ENCODE measurements at regions not wholly inside any gene's neighbourhood (a gene's known extent, or its start where the extent isn't known, plus 50 kb on each side); places are given as distances from the start of the nearest gene placed in this dataset.

DNA sequence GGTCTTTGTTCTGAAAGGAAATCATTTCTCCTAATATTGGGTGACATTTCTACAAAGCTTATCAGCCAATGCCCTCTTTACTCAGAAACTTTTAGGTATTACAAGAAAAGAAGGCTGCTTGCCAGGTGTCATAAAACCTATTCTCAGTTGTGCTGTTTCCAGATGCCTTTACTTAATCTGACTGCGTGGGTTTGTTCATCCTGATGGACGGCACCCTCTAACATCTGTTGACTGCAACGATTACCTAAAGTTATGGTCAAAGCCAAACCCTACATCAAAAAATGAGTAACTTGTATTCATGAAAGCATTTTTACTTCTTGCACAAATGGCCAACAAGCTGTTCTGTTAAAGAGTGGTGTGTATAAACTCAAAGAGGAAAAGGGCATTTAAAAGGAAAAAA lies 207.7 kb upstream of the PDZRN3 start:
- Histone ChIP-seq H3K4me3 (ENCODE audit: low read depth in 1 of 3, low read length in 3 of 3) (no peak overlapping the region), H3K9ac (ENCODE audit: low read depth in 1 of 2, low read length in 2 of 2) (no peak overlapping the region), H3K27me3 (ENCODE audit: control insufficient read depth in 4 of 4, insufficient read depth in 4 of 4, low read length in 3 of 4) (no peaks in the 10 kb centered on the region), H3K27ac (ENCODE audit: low read depth in 1 of 2, low read length in 2 of 2) (no peak overlapping the region), H3K36me3 (ENCODE audit: control insufficient read depth in 4 of 4, insufficient read depth in 3 of 4, low read depth in 1 of 4, low read length in 3 of 4) (no peaks in the 10 kb centered on the region), H3K4me1 (ENCODE audit: control insufficient read depth in 4 of 4, insufficient read depth in 4 of 4, low read length in 3 of 4) (no peaks in the 10 kb centered on the region), H3K9me3 (ENCODE audit: control insufficient read depth in 4 of 4, low read length in 3 of 4) (peaks cover 0 to 14% (median 4%) of the 10 kb centered on the region in 4 donors)
- DNase-seq (ENCODE audit: low spot score), result no peak
- WGBS, result 82% methylated on average over 3 of the region's 3 CpGs
- TF ChIP-seq HNF4A (conservative IDR thresholded peaks at IDR 0.05) (no peak), REST (IDR thresholded peaks at IDR 0.05) (no peak), RAD21 (IDR thresholded peaks at IDR 0.05) (no peak), TAF1 (conservative IDR thresholded peaks at IDR 0.05) (no peak), HNF4G (IDR thresholded peaks at IDR 0.05) (no peak), YY1 (IDR thresholded peaks at IDR 0.05) (no peak), JUND (IDR thresholded peaks at IDR 0.05) (no peak), FOXA1 (IDR thresholded peaks at IDR 0.05) (no peak), EGR1 (IDR thresholded peaks at IDR 0.05; ENCODE audit: low read depth in 2 of 2) (no peak)
- TF ChIP-seq, protein P1, sequence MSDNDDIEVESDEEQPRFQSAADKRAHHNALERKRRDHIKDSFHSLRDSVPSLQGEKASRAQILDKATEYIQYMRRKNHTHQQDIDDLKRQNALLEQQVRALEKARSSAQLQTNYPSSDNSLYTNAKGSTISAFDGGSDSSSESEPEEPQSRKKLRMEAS (IDR thresholded peaks at IDR 0.05), result no peak

- H3K4me1 ChIP-seq (ENCODE audit: control insufficient read depth in 4 of 4, insufficient read depth in 4 of 4, low read length in 3 of 4), result no peaks in the 10 kb centered on the region
- no peak overlapping the region for H3K4me3 ChIP-seq (ENCODE audit: low read depth in 1 of 3, low read length in 3 of 3)
- H3K9me3 ChIP-seq (ENCODE audit: control insufficient read depth in 4 of 4, low read length in 3 of 4), result no peaks in the 10 kb centered on the region
- TF ChIP-seq TAF1 (conservative IDR thresholded peaks at IDR 0.05) (no peak), SP1 (IDR thresholded peaks at IDR 0.05) (no peak), RXRA (IDR thresholded peaks at IDR 0.05) (no peak), JUND (IDR thresholded peaks at IDR 0.05) (no peak), HNF4A (conservative IDR thresholded peaks at IDR 0.05) (no peak), EGR1 (IDR thresholded peaks at IDR 0.05; ENCODE audit: low read depth in 2 of 2) (no peak), GABPA (IDR thresholded peaks at IDR 0.05 in 1 of 2, conservative IDR thresholded peaks at IDR 0.05 in 1 of 2) (no peak), REST (IDR thresholded peaks at IDR 0.05) (no peak), FOXA2 (IDR thresholded peaks at IDR 0.05) (no peak), RAD21 (IDR thresholded peaks at IDR 0.05) (no peak), FOXA1 (IDR thresholded peaks at IDR 0.05) (no peak), YY1 (IDR thresholded peaks at IDR 0.05) (no peak)
- TF ChIP-seq, protein P2, sequence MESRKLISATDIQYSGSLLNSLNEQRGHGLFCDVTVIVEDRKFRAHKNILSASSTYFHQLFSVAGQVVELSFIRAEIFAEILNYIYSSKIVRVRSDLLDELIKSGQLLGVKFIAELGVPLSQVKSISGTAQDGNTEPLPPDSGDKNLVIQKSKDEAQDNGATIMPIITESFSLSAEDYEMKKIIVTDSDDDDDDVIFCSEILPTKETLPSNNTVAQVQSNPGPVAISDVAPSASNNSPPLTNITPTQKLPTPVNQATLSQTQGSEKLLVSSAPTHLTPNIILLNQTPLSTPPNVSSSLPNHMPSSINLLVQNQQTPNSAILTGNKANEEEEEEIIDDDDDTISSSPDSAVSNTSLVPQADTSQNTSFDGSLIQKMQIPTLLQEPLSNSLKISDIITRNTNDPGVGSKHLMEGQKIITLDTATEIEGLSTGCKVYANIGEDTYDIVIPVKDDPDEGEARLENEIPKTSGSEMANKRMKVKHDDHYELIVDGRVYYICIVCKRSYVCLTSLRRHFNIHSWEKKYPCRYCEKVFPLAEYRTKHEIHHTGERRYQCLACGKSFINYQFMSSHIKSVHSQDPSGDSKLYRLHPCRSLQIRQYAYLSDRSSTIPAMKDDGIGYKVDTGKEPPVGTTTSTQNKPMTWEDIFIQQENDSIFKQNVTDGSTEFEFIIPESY (IDR thresholded peaks at IDR 0.05), result no peak
- TF ChIP-seq, protein P3, sequence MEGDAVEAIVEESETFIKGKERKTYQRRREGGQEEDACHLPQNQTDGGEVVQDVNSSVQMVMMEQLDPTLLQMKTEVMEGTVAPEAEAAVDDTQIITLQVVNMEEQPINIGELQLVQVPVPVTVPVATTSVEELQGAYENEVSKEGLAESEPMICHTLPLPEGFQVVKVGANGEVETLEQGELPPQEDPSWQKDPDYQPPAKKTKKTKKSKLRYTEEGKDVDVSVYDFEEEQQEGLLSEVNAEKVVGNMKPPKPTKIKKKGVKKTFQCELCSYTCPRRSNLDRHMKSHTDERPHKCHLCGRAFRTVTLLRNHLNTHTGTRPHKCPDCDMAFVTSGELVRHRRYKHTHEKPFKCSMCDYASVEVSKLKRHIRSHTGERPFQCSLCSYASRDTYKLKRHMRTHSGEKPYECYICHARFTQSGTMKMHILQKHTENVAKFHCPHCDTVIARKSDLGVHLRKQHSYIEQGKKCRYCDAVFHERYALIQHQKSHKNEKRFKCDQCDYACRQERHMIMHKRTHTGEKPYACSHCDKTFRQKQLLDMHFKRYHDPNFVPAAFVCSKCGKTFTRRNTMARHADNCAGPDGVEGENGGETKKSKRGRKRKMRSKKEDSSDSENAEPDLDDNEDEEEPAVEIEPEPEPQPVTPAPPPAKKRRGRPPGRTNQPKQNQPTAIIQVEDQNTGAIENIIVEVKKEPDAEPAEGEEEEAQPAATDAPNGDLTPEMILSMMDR (IDR thresholded peaks at IDR 0.05; ENCODE audit: low read depth, low read length, missing input control), result no peak
- TF ChIP-seq, protein P4, sequence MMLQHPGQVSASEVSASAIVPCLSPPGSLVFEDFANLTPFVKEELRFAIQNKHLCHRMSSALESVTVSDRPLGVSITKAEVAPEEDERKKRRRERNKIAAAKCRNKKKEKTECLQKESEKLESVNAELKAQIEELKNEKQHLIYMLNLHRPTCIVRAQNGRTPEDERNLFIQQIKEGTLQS (IDR thresholded peaks at IDR 0.05), result no peak
- TF ChIP-seq, protein P1 (IDR thresholded peaks at IDR 0.05), result no peak
- WGBS, result 62% methylated on average over 3 of the region's 3 CpGs
- no peaks in the 10 kb centered on the region for H3K36me3 ChIP-seq (ENCODE audit: control insufficient read depth in 4 of 4, insufficient read depth in 3 of 4, low read depth in 1 of 4, low read length in 3 of 4)
- H3K9ac ChIP-seq (ENCODE audit: low read depth in 1 of 2, low read length in 2 of 2), result no peak overlapping the region
- no peak overlapping the region for H3K27ac ChIP-seq (ENCODE audit: low read depth in 1 of 2, low read length in 2 of 2)
- DNase-seq (ENCODE audit: low spot score), result no peak
- H3K27me3 ChIP-seq (ENCODE audit: control insufficient read depth in 4 of 4, insufficient read depth in 4 of 4, low read length in 3 of 4), result no peaks in the 10 kb centered on the region
These were observed 203.6 kb upstream of the PDZRN3 start for GRCh38 chr3:73828348-73828747.
